GM18505 (cell line): ENCODE measurements at regions not wholly inside any gene's neighbourhood (a gene's known extent, or its start where the extent isn't known, plus 50 kb on each side); places are given as distances from the start of the nearest gene placed in this dataset.

Experiments used
- ATAC-seq: cut with Tn5 transposase; IDR thresholded peaks from one replicate; pipeline ENCODE4 v1.9.1; 2021; ENCODE audit not compliant: unreplicated experiment
- POLR2A ChIP-seq: IDR thresholded peaks from 4 replicates; pipeline ENCODE4 v1.6.1; 2011; ENCODE audit warnings: borderline replicate concordance; ENCODE audit not compliant: insufficient read depth, insufficient read length; ENCODE audit errors: extremely low read depth

DNA sequence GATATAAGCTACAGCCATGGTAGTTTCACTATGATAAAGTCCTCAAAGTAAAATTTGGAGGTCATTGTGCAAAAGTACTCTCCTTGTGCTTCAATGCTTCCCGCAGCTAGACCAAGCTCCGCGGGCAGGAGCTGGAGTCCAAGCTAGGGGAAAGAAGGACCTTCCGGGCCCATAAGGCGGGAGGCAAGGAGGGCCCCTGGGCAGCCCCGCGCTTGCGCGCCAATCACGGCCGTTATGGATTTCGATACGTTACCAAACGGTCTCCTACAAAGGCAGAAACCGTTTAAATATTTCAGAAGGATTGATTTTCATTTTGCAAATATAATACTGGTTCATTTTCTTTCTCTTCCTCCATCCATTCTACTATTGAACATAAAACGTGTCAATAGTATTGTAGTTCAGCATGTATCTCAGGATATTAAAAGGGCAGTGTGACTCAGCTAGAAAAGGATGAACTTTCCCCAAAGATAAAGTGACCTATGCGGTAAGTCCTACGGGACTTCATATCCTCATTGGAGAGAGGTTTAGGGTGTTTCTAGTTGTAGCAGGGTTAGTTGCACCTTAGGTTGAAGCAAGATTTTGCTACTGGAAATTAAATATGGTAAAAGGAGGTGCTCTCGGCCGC, 128.0 kb downstream of the KIF20B start:
- no peak for TF ChIP-seq POLR2A
- no peak for ATAC-seq

- ATAC-seq: no peak
- no peak for TF ChIP-seq POLR2A
Measured at GRCh38 chr10:89829887-89830269, 128.5 kb downstream of the KIF20B start.

- ATAC-seq: no peak
- TF ChIP-seq POLR2A: no peak
Measured at GRCh38 chr10:89830624-89831023, 129.2 kb downstream of the KIF20B start.

DNA sequence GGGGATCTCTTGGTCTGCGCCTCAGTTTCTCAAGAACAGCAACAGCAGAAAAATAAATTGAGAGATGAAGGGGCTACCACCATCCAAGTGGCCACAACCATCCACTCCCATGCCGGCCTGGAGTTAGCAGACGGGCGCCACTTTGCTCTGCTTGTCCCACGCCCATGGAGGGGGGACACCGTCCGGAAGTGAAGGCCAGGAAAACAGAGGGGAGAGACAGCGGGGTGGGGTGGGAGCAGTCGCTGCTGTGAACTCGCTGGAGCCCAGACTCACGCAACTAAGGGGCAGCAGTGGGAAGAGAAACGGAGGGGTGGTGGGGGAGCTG, 135.4 kb downstream of the KIF20B start:
- no peak for TF ChIP-seq POLR2A

GRCh38 chr10:89837165-89838043, 136.0 kb downstream of the KIF20B start:
- TF ChIP-seq POLR2A: peak; percentile 21
- ATAC-seq: peak; percentile 54

More for the DNA sequence above, 135.4 kb downstream of the KIF20B start:
- no peak for ATAC-seq

DNA sequence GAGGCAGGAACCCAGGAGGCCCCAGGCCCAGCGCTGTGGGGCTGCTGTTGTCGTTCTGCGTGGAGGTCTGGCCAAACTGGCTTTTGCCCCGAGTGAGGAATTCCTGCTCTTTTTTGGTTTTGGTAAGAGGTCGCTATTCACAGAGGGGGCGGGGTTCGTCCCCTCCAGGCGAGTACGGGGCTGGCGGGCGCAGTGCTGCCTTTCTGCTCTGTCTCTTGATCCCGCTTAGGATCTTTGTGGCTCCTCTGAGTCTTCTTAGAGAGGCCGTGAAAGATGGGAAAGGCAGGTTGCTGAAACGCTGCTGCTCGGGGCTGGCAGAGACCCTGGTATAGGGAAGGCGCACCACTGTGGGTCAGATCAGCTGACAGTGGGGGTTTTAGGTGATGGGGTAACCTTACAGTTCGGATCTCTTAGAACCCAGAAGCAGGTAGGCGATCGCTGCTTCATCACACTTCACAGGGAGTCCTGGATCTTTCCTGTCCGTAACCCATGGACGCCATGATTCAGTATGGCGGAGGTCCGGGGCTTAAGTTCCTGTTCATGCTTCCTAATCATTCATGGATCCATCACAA, 136.7 kb downstream of the KIF20B start:
- no peak for TF ChIP-seq POLR2A

DNA sequence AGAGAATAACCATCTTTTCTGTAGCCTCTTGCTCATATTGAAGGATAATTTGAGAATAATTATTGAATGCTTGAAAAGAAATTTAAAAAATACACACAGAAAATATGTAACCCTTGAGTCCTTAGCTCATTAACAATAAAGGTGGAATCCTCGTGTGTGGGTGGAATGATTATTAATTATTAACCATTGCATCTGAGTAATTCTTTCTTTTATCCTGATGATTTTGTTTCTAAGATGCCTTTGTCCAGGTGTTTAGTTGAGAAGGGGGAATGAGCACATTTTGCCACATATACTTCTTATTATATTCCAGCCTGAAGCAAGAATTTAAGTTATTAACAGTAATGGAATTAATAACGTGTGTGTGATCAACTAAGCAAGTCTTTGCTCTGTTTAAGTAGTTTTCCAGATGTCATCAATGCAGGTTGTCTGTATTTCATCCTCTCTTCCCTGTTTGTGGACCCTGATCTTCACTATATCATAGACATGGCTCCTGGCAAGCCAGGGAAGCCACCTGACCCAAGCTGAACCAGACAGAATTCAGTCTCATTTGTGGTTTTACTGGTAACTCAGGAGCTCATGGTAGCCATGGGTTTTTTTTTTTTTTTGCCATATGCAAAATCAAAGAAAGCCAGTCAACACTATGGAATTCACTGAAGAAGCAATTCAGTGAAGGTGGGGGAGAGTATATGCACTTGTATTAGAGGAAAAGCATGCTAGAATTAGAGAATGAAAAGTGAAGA, 144.3 kb downstream of the KIF20B start:
- ATAC-seq: no peak
- TF ChIP-seq POLR2A: no peak

More for the DNA sequence above, 136.7 kb downstream of the KIF20B start:
- ATAC-seq: no peak

DNA sequence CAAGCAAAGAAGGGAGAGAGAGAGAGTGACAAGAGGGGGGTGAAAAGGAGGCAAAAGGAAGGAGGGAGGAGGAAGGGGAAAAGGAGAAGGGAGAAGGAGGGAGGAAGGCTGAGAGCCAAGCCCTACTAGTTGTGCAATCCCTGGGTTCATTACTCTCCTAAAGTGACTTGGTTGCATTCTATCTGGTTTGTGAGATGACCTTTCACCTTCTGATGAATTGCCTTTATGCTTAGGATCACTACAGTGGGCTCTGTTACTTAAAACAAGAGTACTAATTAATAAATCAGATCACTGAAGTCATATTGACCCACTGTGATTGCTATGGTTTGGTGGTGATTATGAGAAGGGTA, 144.9 kb downstream of the KIF20B start:
- TF ChIP-seq POLR2A: no peak
- no peak for ATAC-seq

DNA sequence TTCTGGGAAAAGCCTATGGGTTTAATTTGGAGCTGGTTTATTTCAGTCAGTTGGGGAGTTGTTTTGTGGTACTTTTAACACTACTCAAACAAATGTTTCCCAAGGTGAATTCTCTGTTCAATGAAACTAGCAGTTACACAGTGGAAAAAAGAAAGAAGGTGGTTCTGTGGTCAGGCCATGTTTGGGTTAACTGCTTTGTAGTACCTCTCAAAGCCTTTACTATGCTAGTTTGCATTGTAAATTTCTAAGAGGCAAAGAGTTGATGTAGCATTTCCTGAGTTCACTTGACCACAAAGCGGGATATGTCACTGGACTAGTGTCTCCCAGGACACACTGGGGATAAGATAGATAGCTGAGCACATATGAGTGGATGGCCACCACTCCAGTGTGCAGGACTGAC, 145.4 kb downstream of the KIF20B start:
- ATAC-seq: no peak
- no peak for TF ChIP-seq POLR2A

- no peak for TF ChIP-seq POLR2A
Measured at GRCh38 chr10:89852872-89853271, 151.5 kb downstream of the KIF20B start.

DNA sequence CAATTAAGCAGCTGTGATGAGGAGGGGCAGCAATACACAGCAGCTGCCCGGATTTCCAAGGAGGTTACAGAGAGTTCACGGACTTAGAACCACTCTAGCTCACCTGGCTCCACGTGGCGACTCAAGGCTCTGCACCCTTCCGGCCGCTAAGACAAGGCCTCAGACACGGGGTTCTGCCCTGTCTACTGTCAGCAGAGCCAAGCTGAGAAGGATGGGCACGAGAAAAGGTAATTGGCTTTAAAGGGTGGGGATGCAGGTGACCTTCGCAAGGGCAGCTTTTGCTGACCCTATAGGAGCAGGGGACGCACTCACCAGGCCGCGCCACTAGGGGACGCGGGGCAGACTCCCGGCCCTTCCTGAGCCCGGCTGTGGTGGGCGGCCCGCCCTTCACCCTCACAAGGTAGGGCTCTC, 152.4 kb downstream of the KIF20B start:
- no peak for TF ChIP-seq POLR2A
- ATAC-seq: no peak

More at GRCh38 chr10:89852872-89853271, 151.5 kb downstream of the KIF20B start:
- ATAC-seq: no peak

GRCh38 chr10:89857431-89858042, 156.1 kb downstream of the KIF20B start:
- ATAC-seq: no peak
- TF ChIP-seq POLR2A: no peak

GRCh38 chr10:89861199-89861573, 159.8 kb downstream of the KIF20B start:
- ATAC-seq: no peak
- no peak for TF ChIP-seq POLR2A
